ENCODE measurements at regions not wholly inside any gene's neighbourhood (a gene's known extent, or its start where the extent isn't known, plus 50 kb on each side); places are given as distances from the start of the nearest gene placed in this dataset.

- Histone ChIP-seq H3K36me3 (ENCODE audit: control insufficient read depth in 2 of 3, insufficient read depth in 3 of 3, low read length in 3 of 3) (no peaks in the 10 kb centered on the region), H3K27ac (ENCODE audit: low read depth, low read length) (no peak overlapping the region), H3K9me3 (ENCODE audit: control insufficient read depth in 2 of 3, low read length in 3 of 3) (no peaks in the 10 kb centered on the region), H3K4me3 (ENCODE audit: low read length) (no peak overlapping the region), H3K4me1 (ENCODE audit: control insufficient read depth in 2 of 2, insufficient read depth in 2 of 2, low read length in 2 of 2) (peaks cover 0 to 3% of the 10 kb centered on the region in 2 donors), H3K27me3 (ENCODE audit: control insufficient read depth in 2 of 2, insufficient read depth in 2 of 2, low read length in 2 of 2) (no peaks in the 10 kb centered on the region)
- Mint-ChIP-seq H3K9me3 (peaks cover 0 to 14% (median 5%) of the 10 kb centered on the region in 11 donors), H3K4me1 (peaks cover 0 to 8% (median 5%) of the 10 kb centered on the region in 7 donors), H3K27me3 (peaks cover 15 to 41% (median 36%) of the 10 kb centered on the region in 5 donors), H3K36me3 (no peaks in the 10 kb centered on the region), H3K4me3 (no peak overlapping the region), H3K27ac (no peak overlapping the region)
- ATAC-seq (no peak), DNase-seq (no peak)
- POLR2A ChIA-PET: no interaction called here
- intact Hi-C loops (cut with micrococcal nuclease): no loop called here
- CTCF ChIA-PET: no interaction called here
Measured at GRCh38 chr14:25136811-25137210, 86.9 kb upstream of the STXBP6 start.

- Mint-ChIP-seq H3K27ac (no peak overlapping the region), H3K9me3 (peaks cover 0 to 10% (median 4%) of the 10 kb centered on the region in 11 donors), H3K4me1 (peaks cover 0 to 8% (median 5%) of the 10 kb centered on the region in 7 donors), H3K4me3 (no peak overlapping the region), H3K36me3 (no peaks in the 10 kb centered on the region), H3K27me3 (peaks cover 19 to 49% (median 41%) of the 10 kb centered on the region in 5 donors)
- POLR2A ChIA-PET: no interaction called here
- H3K4me3 ChIP-seq (ENCODE audit: low read length): no peak overlapping the region
- no peaks in the 10 kb centered on the region for H3K9me3 ChIP-seq (ENCODE audit: control insufficient read depth in 2 of 3, low read length in 3 of 3)
- no peaks in the 10 kb centered on the region for H3K27me3 ChIP-seq (ENCODE audit: control insufficient read depth in 2 of 2, insufficient read depth in 2 of 2, low read length in 2 of 2)
- intact Hi-C loops (cut with micrococcal nuclease): loop anchor here (5.0 kb wide), 3 partner anchors 442 to 652 kb away; partner anchors contain the start of gene GZMH (in 1 of the 2)
- ATAC-seq (no peak), DNase-seq (no peak)
- H3K36me3 ChIP-seq (ENCODE audit: control insufficient read depth in 2 of 3, insufficient read depth in 3 of 3, low read length in 3 of 3): no peaks in the 10 kb centered on the region
- H3K27ac ChIP-seq (ENCODE audit: low read depth, low read length): no peak overlapping the region
- CTCF ChIA-PET: interaction anchor here (0.6 to 0.9 kb wide), 2 partner anchors 15 to 889 kb away, joined by 3 to 4 read pairs; no protein-coding TSS in a partner anchor
- H3K4me1 ChIP-seq (ENCODE audit: control insufficient read depth in 2 of 2, insufficient read depth in 2 of 2, low read length in 2 of 2): peaks cover 0 to 3% of the 10 kb centered on the region in 2 donors
Measured at GRCh38 chr14:25134184-25134583, 84.2 kb upstream of the STXBP6 start.

DNA sequence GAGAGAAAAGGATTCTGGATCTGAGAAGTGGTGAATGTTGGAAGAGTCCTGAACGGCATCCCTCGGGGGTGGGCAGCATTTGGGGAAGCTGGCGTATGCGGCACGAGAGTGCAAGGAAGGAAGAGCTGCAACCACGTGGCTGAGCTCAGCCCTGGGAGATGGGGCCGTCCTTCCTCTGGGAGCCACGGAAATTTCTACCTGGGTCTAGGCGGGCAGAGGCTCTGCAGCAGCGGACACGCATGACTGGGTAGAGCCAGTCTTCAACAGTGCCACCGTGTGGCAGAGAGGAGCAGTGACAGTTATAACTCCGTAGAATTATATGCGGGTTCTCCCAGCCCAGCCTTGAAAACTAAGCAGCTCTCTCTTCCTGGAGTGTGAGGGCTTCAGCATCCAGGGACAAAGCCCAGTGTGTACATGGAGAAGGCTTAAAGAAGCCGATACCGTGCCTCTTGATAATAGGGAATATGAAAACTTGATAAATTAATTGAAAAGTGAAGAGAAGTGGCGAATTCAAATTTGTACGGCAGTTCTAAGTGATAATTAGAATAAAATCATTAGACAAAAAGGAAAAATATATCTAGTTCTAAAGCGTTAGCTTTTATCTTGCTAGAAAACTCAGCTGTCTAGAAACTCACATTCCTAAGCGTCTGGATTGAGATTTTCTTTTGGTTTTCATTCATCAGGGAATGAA lies 82.9 kb upstream of the STXBP6 start:
- no peaks in the 10 kb centered on the region for H3K27me3 ChIP-seq (ENCODE audit: control insufficient read depth in 2 of 2, insufficient read depth in 2 of 2, low read length in 2 of 2)
- H3K36me3 Mint-ChIP-seq: no peaks in the 10 kb centered on the region
- POLR2A ChIA-PET: no interaction called here
- H3K27ac Mint-ChIP-seq: no peak overlapping the region
- peaks cover 0 to 4% (median under 1%) of the 10 kb centered on the region in 11 donors for H3K9me3 Mint-ChIP-seq
- intact Hi-C loops (cut with micrococcal nuclease): loop anchor here (1.0 to 5.0 kb wide), 7 partner anchors 398 to 652 kb away; partner anchors contain the start of gene GZMH (in 1 of the 2)
- CTCF ChIA-PET: interaction anchor here (1.0 to 1.5 kb wide), 5 partner anchors 12 to 423 kb away, joined by 3 to 6 read pairs (median 3); no protein-coding TSS in a partner anchor
- peaks cover 0 to 3% of the 10 kb centered on the region in 2 donors for H3K4me1 ChIP-seq (ENCODE audit: control insufficient read depth in 2 of 2, insufficient read depth in 2 of 2, low read length in 2 of 2)
- H3K9me3 ChIP-seq (ENCODE audit: control insufficient read depth in 2 of 3, low read length in 3 of 3): no peaks in the 10 kb centered on the region
- H3K4me1 Mint-ChIP-seq: peaks cover 0 to 8% (median 5%) of the 10 kb centered on the region in 7 donors
- DNase-seq: peak in 7 of 9 donors; percentile 2 to 30 (median 19)
- H3K27ac ChIP-seq (ENCODE audit: low read depth, low read length): no peak overlapping the region
- H3K27me3 Mint-ChIP-seq: peaks cover 17 to 57% (median 51%) of the 10 kb centered on the region in 5 donors
- no peaks in the 10 kb centered on the region for H3K36me3 ChIP-seq (ENCODE audit: control insufficient read depth in 2 of 3, insufficient read depth in 3 of 3, low read length in 3 of 3)
- H3K4me3 Mint-ChIP-seq: peak overlapping the region in 1 of 10 donors; percentile 56
- ATAC-seq: peak; percentile 90
- no peak overlapping the region for H3K4me3 ChIP-seq (ENCODE audit: low read length)

- Histone ChIP-seq H3K36me3 (ENCODE audit: control insufficient read depth in 2 of 3, insufficient read depth in 3 of 3, low read length in 3 of 3) (no peaks in the 10 kb centered on the region), H3K27me3 (ENCODE audit: control insufficient read depth in 2 of 2, insufficient read depth in 2 of 2, low read length in 2 of 2) (no peaks in the 10 kb centered on the region), H3K4me3 (ENCODE audit: low read length) (no peak overlapping the region), H3K9me3 (ENCODE audit: control insufficient read depth in 2 of 3, low read length in 3 of 3) (no peaks in the 10 kb centered on the region), H3K27ac (ENCODE audit: low read depth, low read length) (no peak overlapping the region), H3K4me1 (ENCODE audit: control insufficient read depth in 2 of 2, insufficient read depth in 2 of 2, low read length in 2 of 2) (peaks cover 0 to 3% of the 10 kb centered on the region in 2 donors)
- ATAC-seq: no peak
- CTCF ChIA-PET: interaction anchor here (1.0 to 1.3 kb wide), 4 partner anchors 13 to 422 kb away, joined by 3 to 6 read pairs (median 4); no protein-coding TSS in a partner anchor
- H3K9me3 Mint-ChIP-seq: peaks cover 0 to 3% (median 0%) of the 10 kb centered on the region in 11 donors
- H3K4me3 Mint-ChIP-seq: no peak overlapping the region
- intact Hi-C loops (cut with micrococcal nuclease): loop anchor here (1.0 to 5.0 kb wide), 7 partner anchors 397 to 651 kb away; partner anchors contain the start of gene GZMH (in 1 of the 2)
- H3K27ac Mint-ChIP-seq: no peak overlapping the region
- H3K4me1 Mint-ChIP-seq: peaks cover 0 to 8% (median 5%) of the 10 kb centered on the region in 7 donors
- no peak for DNase-seq
- peaks cover 17 to 55% (median 53%) of the 10 kb centered on the region in 5 donors for H3K27me3 Mint-ChIP-seq
- no peaks in the 10 kb centered on the region for H3K36me3 Mint-ChIP-seq
- POLR2A ChIA-PET: no interaction called here
Measured at GRCh38 chr14:25132094-25132493, 82.1 kb upstream of the STXBP6 start.

GRCh38 chr14:25122843-25123242 lies 72.9 kb upstream of the STXBP6 start:
- no peak for ATAC-seq
- no peak overlapping the region for H3K4me3 ChIP-seq (ENCODE audit: low read length)
- intact Hi-C loops (cut with micrococcal nuclease): no loop called here
- Mint-ChIP-seq H3K9me3 (peaks cover 0 to 2% (median 0%) of the 10 kb centered on the region in 11 donors), H3K27ac (no peak overlapping the region), H3K4me1 (no peaks in the 10 kb centered on the region), H3K36me3 (no peaks in the 10 kb centered on the region), H3K27me3 (peaks cover 0 to 13% (median 6%) of the 10 kb centered on the region in 5 donors), H3K4me3 (no peak overlapping the region)
- H3K4me1 ChIP-seq (ENCODE audit: control insufficient read depth in 2 of 2, insufficient read depth in 2 of 2, low read length in 2 of 2): no peaks in the 10 kb centered on the region
- H3K9me3 ChIP-seq (ENCODE audit: control insufficient read depth in 2 of 3, low read length in 3 of 3): no peaks in the 10 kb centered on the region
- no peaks in the 10 kb centered on the region for H3K36me3 ChIP-seq (ENCODE audit: control insufficient read depth in 2 of 3, insufficient read depth in 3 of 3, low read length in 3 of 3)
- ChIA-PET POLR2A (no interaction called here), CTCF (no interaction called here)
- H3K27me3 ChIP-seq (ENCODE audit: control insufficient read depth in 2 of 2, insufficient read depth in 2 of 2, low read length in 2 of 2): no peaks in the 10 kb centered on the region
- no peak overlapping the region for H3K27ac ChIP-seq (ENCODE audit: low read depth, low read length)
- no peak for DNase-seq

DNA sequence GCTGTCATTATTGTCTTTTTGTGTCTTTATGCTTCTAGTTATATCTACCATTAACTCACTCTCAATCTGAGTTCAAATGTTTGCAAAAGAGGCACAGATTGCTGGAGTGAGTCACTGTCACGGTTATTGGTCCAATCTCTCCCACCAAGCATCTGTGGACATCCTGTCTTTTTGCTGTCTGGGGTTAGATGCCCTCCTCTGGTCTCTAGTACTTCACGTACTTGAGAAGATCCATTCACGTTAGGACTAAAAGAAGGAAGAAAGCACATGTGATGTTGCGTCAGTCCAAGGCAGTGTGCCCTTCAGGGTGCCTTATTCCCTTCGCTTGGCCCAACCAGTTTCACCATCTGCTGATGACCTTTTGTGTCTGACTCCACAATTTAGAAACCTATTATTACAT lies 72.3 kb upstream of the STXBP6 start:
- Mint-ChIP-seq H3K27me3 (peaks cover 0 to 16% (median 5%) of the 10 kb centered on the region in 5 donors), H3K27ac (no peak overlapping the region), H3K4me1 (no peaks in the 10 kb centered on the region), H3K4me3 (no peak overlapping the region), H3K36me3 (no peaks in the 10 kb centered on the region), H3K9me3 (peaks cover 0 to 2% (median 0%) of the 10 kb centered on the region in 11 donors)
- POLR2A ChIA-PET: no interaction called here
- CTCF ChIA-PET: no interaction called here
- H3K27ac ChIP-seq (ENCODE audit: low read depth, low read length): no peak overlapping the region
- no peaks in the 10 kb centered on the region for H3K4me1 ChIP-seq (ENCODE audit: control insufficient read depth in 2 of 2, insufficient read depth in 2 of 2, low read length in 2 of 2)
- H3K9me3 ChIP-seq (ENCODE audit: control insufficient read depth in 2 of 3, low read length in 3 of 3): no peaks in the 10 kb centered on the region
- intact Hi-C loops (cut with micrococcal nuclease): no loop called here
- no peaks in the 10 kb centered on the region for H3K27me3 ChIP-seq (ENCODE audit: control insufficient read depth in 2 of 2, insufficient read depth in 2 of 2, low read length in 2 of 2)
- DNase-seq: no peak
- H3K36me3 ChIP-seq (ENCODE audit: control insufficient read depth in 2 of 3, insufficient read depth in 3 of 3, low read length in 3 of 3): no peaks in the 10 kb centered on the region
- no peak for ATAC-seq
- no peak overlapping the region for H3K4me3 ChIP-seq (ENCODE audit: low read length)

All from naive thymus-derived CD4-positive, alpha-beta T cell (primary cell).